ENCODE measurements at regions not wholly inside any gene's neighbourhood (a gene's known extent, or its start where the extent isn't known, plus 50 kb on each side); places are given as distances from the start of the nearest gene placed in this dataset.

DNA sequence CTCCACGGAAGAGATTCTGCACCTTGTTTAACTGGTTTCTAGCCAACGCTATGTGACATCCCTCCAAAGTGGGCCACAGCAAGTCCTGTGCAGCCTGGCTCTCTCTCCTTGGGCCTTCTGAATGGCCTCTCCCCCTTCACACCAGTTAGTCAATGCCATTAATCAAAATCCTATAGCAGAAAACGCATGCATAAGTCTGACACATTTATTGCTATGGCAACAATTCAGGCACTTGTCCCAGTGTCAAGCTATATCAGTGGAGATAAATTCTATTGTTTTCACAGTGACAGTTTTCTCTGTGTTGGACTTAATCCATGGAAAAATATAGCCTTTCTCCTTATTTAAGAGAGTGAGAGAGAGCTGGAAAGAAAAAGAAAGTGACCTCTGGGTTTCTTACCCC is 87.2 kb upstream of the TOX3 start (continued):
- TF ChIP-seq SOX6 (IDR thresholded peaks at IDR 0.05) = no peak
- no peak for TF ChIP-seq TEAD1 (CRISPR knock-in tag; IDR thresholded peaks at IDR 0.05)
- TF ChIP-seq RFX7 (CRISPR knock-in tag; IDR thresholded peaks at IDR 0.05) = no peak

DNA sequence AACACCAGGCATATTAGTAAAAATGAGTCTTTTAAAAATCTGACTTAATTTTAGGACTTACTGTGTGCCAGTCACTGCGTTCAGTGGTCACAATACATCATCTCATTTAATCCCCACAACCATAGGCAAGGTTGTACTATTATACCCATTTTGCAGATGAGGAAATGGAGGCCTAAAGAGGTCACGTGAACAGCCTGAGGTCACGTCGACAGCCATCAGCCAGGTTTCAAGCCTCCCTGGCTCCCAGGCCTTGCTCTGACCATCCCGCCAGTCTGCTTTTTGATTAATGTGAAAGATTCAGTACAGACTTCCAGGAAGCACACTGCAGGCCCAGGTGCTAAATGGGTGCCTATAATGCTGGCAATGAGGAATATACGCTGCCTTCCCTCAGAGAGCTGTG is 86.3 kb upstream of the TOX3 start:
- no peaks in the 10 kb centered on the region for H3K9me1 ChIP-seq (ENCODE audit: control insufficient read depth, insufficient read depth, low read length)
- no peaks in the 10 kb centered on the region for H4K20me1 ChIP-seq (replicated peaks; ENCODE audit: control insufficient read depth, insufficient read depth, low read length)
- in situ Hi-C loops (cut with MboI) = no loop called here
- H3K27ac ChIP-seq (ENCODE audit: extremely low read depth, low read depth, low read length) = no peak overlapping the region
- H3K9me3 ChIP-seq (replicated peaks; ENCODE audit: control insufficient read depth, insufficient read depth, low read depth, low read length) = no peaks in the 10 kb centered on the region
- no peak overlapping the region for H2AFZ ChIP-seq (ENCODE audit: low read depth, low read length)
- no peaks in the 10 kb centered on the region for H3K36me3 ChIP-seq (ENCODE audit: control insufficient read depth, insufficient read depth, low read length)
- ChIA-PET CTCF (ENCODE audit: low intra/inter-chr PET ratio) (no interaction called here), POLR2A (no interaction called here)
- no peak overlapping the region for H3K9ac ChIP-seq (ENCODE audit: insufficient read depth in 1 of 2, low read depth in 2 of 2, low read length in 2 of 2)
- no peaks in the 10 kb centered on the region for H3K27me3 ChIP-seq (ENCODE audit: control insufficient read depth in 2 of 2, insufficient read depth in 2 of 2, low read length in 2 of 2)
- H3K79me2 ChIP-seq (ENCODE audit: control insufficient read depth, insufficient read depth, low read length) = no peaks in the 10 kb centered on the region
- no peak overlapping the region for H3K4me3 ChIP-seq
- TF ChIP-seq DMBX1 (CRISPR knock-in tag; IDR thresholded peaks at IDR 0.05; ENCODE audit: borderline replicate concordance) (no peak), POLR3A (IDR thresholded peaks at IDR 0.05; ENCODE audit: borderline replicate concordance, extremely low read depth, insufficient read depth, insufficient read length) (no peak), ZNF347 (CRISPR knock-in tag; IDR thresholded peaks at IDR 0.05; ENCODE audit: low read depth) (no peak), ZNF57 (CRISPR knock-in tag; IDR thresholded peaks at IDR 0.05) (no peak), RCOR1 (IDR thresholded peaks at IDR 0.05; ENCODE audit: borderline replicate concordance in 1 of 2, low read depth in 2 of 2, low read length in 2 of 2) (no peak)
- TF ChIP-seq, protein P1, sequence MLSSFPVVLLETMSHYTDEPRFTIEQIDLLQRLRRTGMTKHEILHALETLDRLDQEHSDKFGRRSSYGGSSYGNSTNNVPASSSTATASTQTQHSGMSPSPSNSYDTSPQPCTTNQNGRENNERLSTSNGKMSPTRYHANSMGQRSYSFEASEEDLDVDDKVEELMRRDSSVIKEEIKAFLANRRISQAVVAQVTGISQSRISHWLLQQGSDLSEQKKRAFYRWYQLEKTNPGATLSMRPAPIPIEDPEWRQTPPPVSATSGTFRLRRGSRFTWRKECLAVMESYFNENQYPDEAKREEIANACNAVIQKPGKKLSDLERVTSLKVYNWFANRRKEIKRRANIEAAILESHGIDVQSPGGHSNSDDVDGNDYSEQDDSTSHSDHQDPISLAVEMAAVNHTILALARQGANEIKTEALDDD (IDR thresholded peaks at IDR 0.05) = no peak
- TF ChIP-seq, protein P2, sequence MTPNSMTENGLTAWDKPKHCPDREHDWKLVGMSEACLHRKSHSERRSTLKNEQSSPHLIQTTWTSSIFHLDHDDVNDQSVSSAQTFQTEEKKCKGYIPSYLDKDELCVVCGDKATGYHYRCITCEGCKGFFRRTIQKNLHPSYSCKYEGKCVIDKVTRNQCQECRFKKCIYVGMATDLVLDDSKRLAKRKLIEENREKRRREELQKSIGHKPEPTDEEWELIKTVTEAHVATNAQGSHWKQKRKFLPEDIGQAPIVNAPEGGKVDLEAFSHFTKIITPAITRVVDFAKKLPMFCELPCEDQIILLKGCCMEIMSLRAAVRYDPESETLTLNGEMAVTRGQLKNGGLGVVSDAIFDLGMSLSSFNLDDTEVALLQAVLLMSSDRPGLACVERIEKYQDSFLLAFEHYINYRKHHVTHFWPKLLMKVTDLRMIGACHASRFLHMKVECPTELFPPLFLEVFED (CRISPR knock-in tag; conservative IDR thresholded peaks at IDR 0.05) = no peak
- TF ChIP-seq, protein P3, sequence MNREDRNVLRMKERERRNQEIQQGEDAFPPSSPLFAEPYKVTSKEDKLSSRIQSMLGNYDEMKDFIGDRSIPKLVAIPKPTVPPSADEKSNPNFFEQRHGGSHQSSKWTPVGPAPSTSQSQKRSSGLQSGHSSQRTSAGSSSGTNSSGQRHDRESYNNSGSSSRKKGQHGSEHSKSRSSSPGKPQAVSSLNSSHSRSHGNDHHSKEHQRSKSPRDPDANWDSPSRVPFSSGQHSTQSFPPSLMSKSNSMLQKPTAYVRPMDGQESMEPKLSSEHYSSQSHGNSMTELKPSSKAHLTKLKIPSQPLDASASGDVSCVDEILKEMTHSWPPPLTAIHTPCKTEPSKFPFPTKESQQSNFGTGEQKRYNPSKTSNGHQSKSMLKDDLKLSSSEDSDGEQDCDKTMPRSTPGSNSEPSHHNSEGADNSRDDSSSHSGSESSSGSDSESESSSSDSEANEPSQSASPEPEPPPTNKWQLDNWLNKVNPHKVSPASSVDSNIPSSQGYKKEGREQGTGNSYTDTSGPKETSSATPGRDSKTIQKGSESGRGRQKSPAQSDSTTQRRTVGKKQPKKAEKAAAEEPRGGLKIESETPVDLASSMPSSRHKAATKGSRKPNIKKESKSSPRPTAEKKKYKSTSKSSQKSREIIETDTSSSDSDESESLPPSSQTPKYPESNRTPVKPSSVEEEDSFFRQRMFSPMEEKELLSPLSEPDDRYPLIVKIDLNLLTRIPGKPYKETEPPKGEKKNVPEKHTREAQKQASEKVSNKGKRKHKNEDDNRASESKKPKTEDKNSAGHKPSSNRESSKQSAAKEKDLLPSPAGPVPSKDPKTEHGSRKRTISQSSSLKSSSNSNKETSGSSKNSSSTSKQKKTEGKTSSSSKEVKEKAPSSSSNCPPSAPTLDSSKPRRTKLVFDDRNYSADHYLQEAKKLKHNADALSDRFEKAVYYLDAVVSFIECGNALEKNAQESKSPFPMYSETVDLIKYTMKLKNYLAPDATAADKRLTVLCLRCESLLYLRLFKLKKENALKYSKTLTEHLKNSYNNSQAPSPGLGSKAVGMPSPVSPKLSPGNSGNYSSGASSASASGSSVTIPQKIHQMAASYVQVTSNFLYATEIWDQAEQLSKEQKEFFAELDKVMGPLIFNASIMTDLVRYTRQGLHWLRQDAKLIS (CRISPR knock-in tag; IDR thresholded peaks at IDR 0.05) = no peak
- intact Hi-C loops (cut with micrococcal nuclease) = no loop called here
- DNase-seq (ENCODE audit: extremely low read depth in 1 of 4, low spot score in 3 of 4) (no peak), FAIRE-seq (no peak), ATAC-seq (no peak)
- H3K4me1 ChIP-seq (replicated peaks in 1 of 2; ENCODE audit: control insufficient read depth in 2 of 2, insufficient read depth in 2 of 2, low read length in 2 of 2) = no peaks in the 10 kb centered on the region
- H3K4me2 ChIP-seq (ENCODE audit: insufficient read depth, low read length) = no peak overlapping the region
- WGBS (ENCODE audit: insufficient coverage, low coverage, missing lambda C conversion rate) = 3% methylated on average over 6 of the region's 6 CpGs
- no TSS peak for BruUV-seq (replicated peaks)
